ENCODE measurements at regions not wholly inside any gene's neighbourhood (a gene's known extent, or its start where the extent isn't known, plus 50 kb on each side); places are given as distances from the start of the nearest gene placed in this dataset.
"Not testable (repeated sequence)": the region's sequence is repeated elsewhere in the genome, so short reads cannot be mapped to it uniquely, and the experiment has no call there.

- DNase-seq: no peak
Measured at GRCh38 chr1:159641221-159641620, 53.6 kb downstream of the APCS start.

DNA sequence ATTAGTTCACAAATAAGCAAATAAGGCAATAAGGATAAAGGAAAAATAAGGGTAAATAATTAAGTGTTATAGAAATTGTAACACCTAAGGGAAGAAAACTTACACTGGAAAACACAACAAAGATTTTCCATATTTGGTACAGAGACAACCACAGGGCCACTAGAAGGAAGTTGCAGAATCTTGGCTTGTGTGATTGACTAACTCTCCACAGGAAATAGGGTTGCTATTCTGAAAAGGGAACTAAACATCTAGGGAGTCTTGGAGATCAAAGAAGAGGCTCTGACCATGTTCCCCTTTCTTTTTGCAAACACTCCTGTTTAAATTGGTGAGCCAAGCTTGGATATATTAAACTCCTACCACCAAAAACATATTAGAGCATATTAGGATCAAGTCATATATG lies 59.1 kb downstream of the APCS start:
- DNase-seq: no peak

GRCh38 chr1:159647616-159648015 lies 60.0 kb downstream of the APCS start:
- DNase-seq: no peak

GRCh38 chr1:159652506-159652905 lies 61.9 kb downstream of the CRP start:
- peak; percentile 44 for DNase-seq

GRCh38 chr1:159653201-159653600 lies 61.2 kb downstream of the CRP start:
- peak; percentile 83 for DNase-seq

DNA sequence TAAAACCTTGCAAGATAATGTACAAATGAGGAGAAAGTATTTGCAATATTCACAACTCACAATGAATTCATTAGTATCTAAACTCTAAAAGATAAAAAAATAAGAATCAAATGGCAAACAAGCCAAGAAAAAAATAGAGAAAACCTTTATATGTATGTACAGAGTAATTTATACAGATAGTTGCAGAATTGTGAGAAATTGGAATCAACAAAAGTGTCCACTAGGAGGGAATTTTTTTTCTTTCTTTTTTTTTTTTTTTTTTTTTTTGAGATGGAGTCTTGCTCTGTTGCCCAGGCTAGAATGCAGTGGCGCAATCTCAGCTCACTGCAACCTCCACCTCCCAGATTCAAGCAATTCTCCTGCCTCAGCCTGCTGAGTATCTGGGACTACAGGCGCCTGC lies 56.9 kb downstream of the CRP start:
- DNase-seq: not testable (repeated sequence)
